NB4 (cell line): ENCODE measurements at regions not wholly inside any gene's neighbourhood (a gene's known extent, or its start where the extent isn't known, plus 50 kb on each side); places are given as distances from the start of the nearest gene placed in this dataset.

Experiments
- CTCF ChIP-seq: IDR thresholded peaks from one replicate; pipeline ENCODE4 v1.5.1; 2012; ENCODE audit warnings: low read depth, low read length
- POLR2A ChIP-seq: IDR thresholded peaks from 2 replicates; pipeline ENCODE4 v1.6.1; 2011; ENCODE audit warnings: mild to moderate bottlenecking; ENCODE audit not compliant: insufficient read length; ENCODE audit errors: extremely low read depth

- TF ChIP-seq CTCF = no peak
- no peak for TF ChIP-seq POLR2A
Observed at GRCh38 chr13:74070513-74070912, 63.7 kb downstream of the KLF12 start.
